ENCODE measurements at regions not wholly inside any gene's neighbourhood (a gene's known extent, or its start where the extent isn't known, plus 50 kb on each side); places are given as distances from the start of the nearest gene placed in this dataset.

DNA sequence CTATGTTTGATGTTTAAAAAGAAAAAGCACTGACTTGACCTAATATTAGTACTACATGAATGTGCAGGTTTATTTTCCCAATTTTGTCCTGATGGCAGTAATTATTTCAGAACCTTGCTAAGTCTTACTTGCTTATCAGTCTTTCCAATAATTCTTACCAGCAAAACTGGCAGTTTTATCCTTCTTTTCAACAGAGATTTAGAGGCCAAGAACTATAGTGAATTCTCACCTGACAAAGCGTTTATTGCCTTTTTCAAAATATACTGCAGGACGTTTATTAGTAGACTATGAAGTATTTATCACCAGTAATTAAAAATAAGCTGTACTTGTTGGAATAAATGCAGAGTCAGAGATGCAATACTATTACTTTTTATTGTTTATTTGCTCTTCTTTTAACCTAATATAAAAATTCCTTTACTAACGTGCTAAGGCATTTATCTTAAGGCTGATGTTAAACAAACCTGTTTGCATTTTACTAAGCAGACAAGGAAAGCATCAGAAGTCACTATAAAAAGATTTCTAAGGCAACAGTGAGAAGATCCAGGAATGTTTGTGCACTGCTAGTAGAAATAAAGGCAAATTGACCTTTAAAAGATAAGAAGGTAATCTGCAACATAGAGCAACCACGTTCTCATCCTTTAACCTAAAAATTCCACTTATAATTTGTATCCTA is 80.3 kb upstream of the NOCT start:
- TF ChIP-seq, protein P1, sequence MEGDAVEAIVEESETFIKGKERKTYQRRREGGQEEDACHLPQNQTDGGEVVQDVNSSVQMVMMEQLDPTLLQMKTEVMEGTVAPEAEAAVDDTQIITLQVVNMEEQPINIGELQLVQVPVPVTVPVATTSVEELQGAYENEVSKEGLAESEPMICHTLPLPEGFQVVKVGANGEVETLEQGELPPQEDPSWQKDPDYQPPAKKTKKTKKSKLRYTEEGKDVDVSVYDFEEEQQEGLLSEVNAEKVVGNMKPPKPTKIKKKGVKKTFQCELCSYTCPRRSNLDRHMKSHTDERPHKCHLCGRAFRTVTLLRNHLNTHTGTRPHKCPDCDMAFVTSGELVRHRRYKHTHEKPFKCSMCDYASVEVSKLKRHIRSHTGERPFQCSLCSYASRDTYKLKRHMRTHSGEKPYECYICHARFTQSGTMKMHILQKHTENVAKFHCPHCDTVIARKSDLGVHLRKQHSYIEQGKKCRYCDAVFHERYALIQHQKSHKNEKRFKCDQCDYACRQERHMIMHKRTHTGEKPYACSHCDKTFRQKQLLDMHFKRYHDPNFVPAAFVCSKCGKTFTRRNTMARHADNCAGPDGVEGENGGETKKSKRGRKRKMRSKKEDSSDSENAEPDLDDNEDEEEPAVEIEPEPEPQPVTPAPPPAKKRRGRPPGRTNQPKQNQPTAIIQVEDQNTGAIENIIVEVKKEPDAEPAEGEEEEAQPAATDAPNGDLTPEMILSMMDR (IDR thresholded peaks at IDR 0.05): no peak
- no peak for TF ChIP-seq POLR2A (IDR thresholded peaks at IDR 0.05)

Measured in uterus (tissue), 2 donors.